Brain microvascular endothelial cell (primary cell): ENCODE measurements at regions not wholly inside any gene's neighbourhood (a gene's known extent, or its start where the extent isn't known, plus 50 kb on each side); places are given as distances from the start of the nearest gene placed in this dataset.
"Not testable (repeated sequence)": the region's sequence is repeated elsewhere in the genome, so short reads cannot be mapped to it uniquely, and the experiment has no call there.

Experiments
- DNase-seq: peaks from one replicate; pipeline ENCODE4 v3.0.0-alpha.2; 2020
- H3K27ac ChIP-seq: fragments of 250-450 bp; sonication (Bioruptor Pico); 2 replicates; pipeline ENCODE4 v1.5.1; 2020; ENCODE audit warnings: mild to moderate bottlenecking, moderate library complexity
- H3K27me3 ChIP-seq: fragments of 250-450 bp; sonication (Bioruptor Pico); replicated peaks from 2 replicates; pipeline ENCODE4 v1.5.1; 2020; ENCODE audit warnings: mild to moderate bottlenecking
- H3K36me3 ChIP-seq: fragments of 250-450 bp; sonication (Bioruptor Pico); replicated peaks from 2 replicates; pipeline ENCODE4 v1.5.1; 2020; ENCODE audit warnings: mild to moderate bottlenecking
- H3K4me3 ChIP-seq: 2 replicates; pipeline ENCODE4 v1.5.1; 2011; ENCODE audit warnings: low read depth, mild to moderate bottlenecking, control low read depth, low read length, moderate library complexity
- in situ Hi-C: cut with HindIII; loops from 2 replicates; pipeline ENCODE4 v1.10.0; 2017; ENCODE audit warnings: low sequenced_read_pairs, low pct_ligation_motif_present
- TF ChIP-seq, protein P1 (sequence below): IDR thresholded peaks from 2 replicates; pipeline ENCODE4 v1.5.1; 2011; ENCODE audit warnings: low read depth, mild to moderate bottlenecking, moderate library complexity, low read length, control low read depth, inconsistent platforms; ENCODE audit errors: missing control alignments

DNA sequence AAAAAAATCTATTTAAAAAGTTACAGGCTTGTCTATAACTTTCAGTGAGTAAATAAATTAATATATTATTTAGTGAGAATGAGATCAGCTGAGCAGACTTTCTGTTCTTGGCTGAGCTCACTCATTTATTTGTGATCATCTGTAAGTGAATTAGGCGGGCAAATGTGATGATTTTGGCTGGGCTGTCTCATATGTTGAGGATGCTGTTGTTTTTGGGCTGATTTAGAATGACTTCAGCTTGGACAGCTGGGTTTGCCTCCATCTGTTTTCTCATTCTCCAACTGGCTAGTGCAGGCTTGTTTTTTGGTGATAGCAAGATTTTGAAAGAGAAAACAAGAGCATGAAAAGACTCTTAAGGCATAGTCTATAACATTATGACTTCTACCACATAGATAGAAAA is 475.8 kb upstream of the OLFM3 start:
- Histone ChIP-seq H3K27ac (no peak overlapping the region), H3K27me3 (no peaks in the 10 kb centered on the region), H3K4me3 (no peak overlapping the region), H3K36me3 (no peaks in the 10 kb centered on the region)
- DNase-seq = no peak
- in situ Hi-C loops = no loop called here
- TF ChIP-seq, protein P1, sequence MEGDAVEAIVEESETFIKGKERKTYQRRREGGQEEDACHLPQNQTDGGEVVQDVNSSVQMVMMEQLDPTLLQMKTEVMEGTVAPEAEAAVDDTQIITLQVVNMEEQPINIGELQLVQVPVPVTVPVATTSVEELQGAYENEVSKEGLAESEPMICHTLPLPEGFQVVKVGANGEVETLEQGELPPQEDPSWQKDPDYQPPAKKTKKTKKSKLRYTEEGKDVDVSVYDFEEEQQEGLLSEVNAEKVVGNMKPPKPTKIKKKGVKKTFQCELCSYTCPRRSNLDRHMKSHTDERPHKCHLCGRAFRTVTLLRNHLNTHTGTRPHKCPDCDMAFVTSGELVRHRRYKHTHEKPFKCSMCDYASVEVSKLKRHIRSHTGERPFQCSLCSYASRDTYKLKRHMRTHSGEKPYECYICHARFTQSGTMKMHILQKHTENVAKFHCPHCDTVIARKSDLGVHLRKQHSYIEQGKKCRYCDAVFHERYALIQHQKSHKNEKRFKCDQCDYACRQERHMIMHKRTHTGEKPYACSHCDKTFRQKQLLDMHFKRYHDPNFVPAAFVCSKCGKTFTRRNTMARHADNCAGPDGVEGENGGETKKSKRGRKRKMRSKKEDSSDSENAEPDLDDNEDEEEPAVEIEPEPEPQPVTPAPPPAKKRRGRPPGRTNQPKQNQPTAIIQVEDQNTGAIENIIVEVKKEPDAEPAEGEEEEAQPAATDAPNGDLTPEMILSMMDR = no peak

DNA sequence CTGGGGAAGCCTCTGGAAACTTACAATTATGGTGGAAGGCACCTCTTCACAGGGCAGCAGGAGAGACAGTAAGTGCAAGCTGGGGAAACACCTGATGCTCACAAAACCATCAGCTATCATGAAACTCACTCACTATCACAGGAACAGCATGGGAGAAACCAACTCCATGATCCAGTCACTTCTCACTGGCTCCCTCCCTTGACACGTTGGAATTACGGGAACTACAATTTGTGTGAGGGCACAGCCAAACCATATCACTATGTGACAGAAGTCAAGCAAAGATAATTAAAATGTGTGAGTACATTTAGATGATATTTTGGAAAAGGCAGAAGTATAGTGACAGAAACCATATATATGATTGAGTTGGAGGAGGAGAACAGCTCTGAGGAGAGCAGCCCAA is 474.0 kb upstream of the OLFM3 start:
- Histone ChIP-seq H3K27ac (no peak overlapping the region), H3K36me3 (no peaks in the 10 kb centered on the region), H3K27me3 (no peaks in the 10 kb centered on the region), H3K4me3 (no peak overlapping the region)
- TF ChIP-seq, protein P1 = no peak
- in situ Hi-C loops = no loop called here
- DNase-seq = no peak

DNA sequence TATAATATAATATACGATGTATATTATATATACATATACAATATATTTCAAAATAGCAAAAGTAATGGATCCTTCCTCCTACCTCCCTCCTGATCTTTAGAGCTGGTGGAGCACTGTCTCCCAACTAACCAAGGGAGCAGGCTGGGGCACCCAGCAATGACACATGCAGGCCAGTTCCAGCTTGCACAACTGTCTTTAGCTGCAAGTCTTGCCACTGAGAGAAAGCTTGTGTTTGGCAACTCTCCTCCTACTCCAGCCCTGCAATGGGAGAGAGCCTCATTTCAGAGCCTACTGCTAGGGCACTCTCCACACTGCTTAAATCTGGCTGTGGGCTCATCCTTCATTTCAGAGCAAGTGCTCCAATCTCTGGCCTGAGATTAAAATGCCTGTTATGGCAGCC is 469.8 kb upstream of the OLFM3 start:
- TF ChIP-seq, protein P1 = no peak
- in situ Hi-C loops = no loop called here
- no peaks in the 10 kb centered on the region for H3K27me3 ChIP-seq

DNA sequence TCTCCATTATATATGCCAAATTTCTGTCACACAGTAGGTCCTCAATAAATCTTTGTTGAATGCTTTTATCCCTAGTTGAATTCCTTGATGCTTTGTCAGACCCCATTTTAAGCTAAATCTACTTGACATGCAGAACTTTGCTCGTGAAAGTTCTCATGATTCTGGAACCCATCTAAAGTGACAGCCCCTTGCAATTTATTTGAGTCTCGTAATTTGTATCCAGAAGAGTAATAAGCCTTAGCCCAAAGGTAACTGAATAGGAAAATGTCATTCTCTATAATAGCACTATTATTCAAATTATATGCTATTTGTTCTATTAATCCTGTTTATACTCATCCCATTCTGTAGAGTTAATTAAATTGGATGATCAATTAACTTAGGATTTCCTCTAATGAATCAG is 466.6 kb upstream of the OLFM3 start:
- DNase-seq = no peak
- Histone ChIP-seq H3K4me3 (no peak overlapping the region), H3K36me3 (no peaks in the 10 kb centered on the region), H3K27ac (no peak overlapping the region), H3K27me3 (no peaks in the 10 kb centered on the region)
- in situ Hi-C loops = no loop called here
- TF ChIP-seq, protein P1 = no peak

More for the DNA sequence above, 469.8 kb upstream of the OLFM3 start:
- no peak for DNase-seq
- H3K4me3 ChIP-seq = no peak overlapping the region
- no peaks in the 10 kb centered on the region for H3K36me3 ChIP-seq
- H3K27ac ChIP-seq = no peak overlapping the region

DNA sequence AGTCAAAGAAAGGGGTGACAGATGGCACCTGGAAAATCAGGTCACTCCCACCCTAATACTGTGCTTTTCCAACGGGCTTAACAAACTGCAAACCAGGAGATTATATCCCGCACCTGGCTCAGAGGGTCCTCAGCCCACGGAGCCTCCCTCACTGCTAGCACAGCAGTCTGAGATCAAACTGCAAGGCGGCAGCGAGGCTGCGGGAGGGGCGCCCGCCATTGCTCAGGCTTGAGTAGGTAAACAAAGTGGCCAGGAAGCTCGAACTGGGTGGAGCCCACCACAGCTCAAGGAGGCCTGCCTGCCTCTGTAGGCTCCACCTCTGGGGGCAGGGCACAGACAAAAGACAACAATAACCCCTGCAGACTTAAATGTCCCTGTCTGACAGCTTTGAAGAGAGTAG is 445.6 kb upstream of the OLFM3 start:
- DNase-seq, H3K27ac ChIP-seq, H3K36me3 ChIP-seq, in situ Hi-C loops, H3K27me3 ChIP-seq, H3K4me3 ChIP-seq: not testable (repeated sequence)

DNA sequence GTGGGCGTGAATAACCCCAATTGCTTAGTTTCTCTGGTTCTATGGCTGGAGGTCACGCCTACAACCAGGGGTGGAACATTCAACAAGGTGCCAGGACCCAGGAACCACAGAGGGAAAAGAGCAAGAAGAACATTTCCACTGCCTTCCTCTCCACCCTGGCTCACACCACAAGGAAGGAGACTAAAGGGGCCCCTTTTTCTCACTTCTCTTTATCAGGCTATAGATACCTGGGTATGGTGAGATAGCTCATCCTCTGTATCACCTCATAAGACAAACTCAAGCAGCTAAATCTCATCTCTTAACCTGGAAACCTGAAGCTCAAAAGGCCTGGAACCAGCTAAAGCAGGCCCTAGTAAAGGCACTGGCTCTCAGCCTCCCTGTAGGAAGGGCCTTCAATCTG is 438.8 kb upstream of the OLFM3 start:
- Histone ChIP-seq H3K27me3 (no peaks in the 10 kb centered on the region), H3K27ac (no peak overlapping the region), H3K36me3 (no peaks in the 10 kb centered on the region), H3K4me3 (no peak overlapping the region)
- TF ChIP-seq, protein P1 = no peak
- in situ Hi-C loops = no loop called here
- DNase-seq = no peak
